NCI-H774 (cell line): ENCODE measurements at regions not wholly inside any gene's neighbourhood (a gene's known extent, or its start where the extent isn't known, plus 50 kb on each side); places are given as distances from the start of the nearest gene placed in this dataset.
"Not testable (repeated sequence)": the region's sequence is repeated elsewhere in the genome, so short reads cannot be mapped to it uniquely, and the experiment has no call there.

Experiments used
- DNase-seq: peaks from one replicate; lab custom pipeline; 2025; lab: John Stamatoyannopoulos, UW

GRCh38 chrX:13427441-13428052, 107.7 kb upstream of the ATXN3L start:
- no peak for DNase-seq

- DNase-seq = no peak
Observed at GRCh38 chrX:13420545-13421183, 100.8 kb upstream of the ATXN3L start.

GRCh38 chrX:13419918-13420317, 100.1 kb upstream of the ATXN3L start:
- DNase-seq = no peak

GRCh38 chrX:13419276-13419675, 99.4 kb upstream of the ATXN3L start:
- no peak for DNase-seq

GRCh38 chrX:13418126-13419097, 98.6 kb upstream of the ATXN3L start:
- no peak for DNase-seq

GRCh38 chrX:13415509-13415908, 95.7 kb upstream of the ATXN3L start:
- no peak for DNase-seq

GRCh38 chrX:13414006-13414647, 94.3 kb upstream of the ATXN3L start:
- DNase-seq = no peak

- no peak for DNase-seq
Observed at GRCh38 chrX:13412208-13412600, 92.4 kb upstream of the ATXN3L start.

GRCh38 chrX:13411496-13412207, 91.8 kb upstream of the ATXN3L start:
- no peak for DNase-seq

GRCh38 chrX:13408599-13408998, 88.7 kb upstream of the ATXN3L start:
- not testable (repeated sequence) for DNase-seq

- DNase-seq = not testable (repeated sequence)
Observed at GRCh38 chrX:13404777-13405176, 84.9 kb upstream of the ATXN3L start.

- DNase-seq = no peak
Observed at GRCh38 chrX:13404364-13404763, 84.5 kb upstream of the ATXN3L start.

- DNase-seq = no peak
Observed at GRCh38 chrX:13401724-13402123, 81.9 kb upstream of the ATXN3L start.

GRCh38 chrX:13398839-13399238, 79.0 kb upstream of the ATXN3L start:
- no peak for DNase-seq

GRCh38 chrX:13397878-13398818, 78.3 kb upstream of the ATXN3L start:
- no peak for DNase-seq

GRCh38 chrX:13396924-13397323, 77.1 kb upstream of the ATXN3L start:
- DNase-seq = no peak

GRCh38 chrX:13389501-13389900, 69.6 kb upstream of the ATXN3L start:
- DNase-seq = no peak

- no peak for DNase-seq
Observed at GRCh38 chrX:13387666-13388494, 68.0 kb upstream of the ATXN3L start.

GRCh38 chrX:13386636-13387035, 66.8 kb upstream of the ATXN3L start:
- no peak for DNase-seq

GRCh38 chrX:13386092-13386491, 66.2 kb upstream of the ATXN3L start:
- no peak for DNase-seq
